Fibroblast of lung (primary cell): ENCODE measurements at regions not wholly inside any gene's neighbourhood (a gene's known extent, or its start where the extent isn't known, plus 50 kb on each side); places are given as distances from the start of the nearest gene placed in this dataset.

Experiments
- DNase-seq, 2 donors: peaks; one replicate each; pipeline versions ENCODE4 v3.0.0 to v3.0.0-alpha.2; 2010; ENCODE audit warnings: low read depth in 2 of 2
- H2AFZ ChIP-seq: 2 replicates; pipeline ENCODE4 v1.5.1; 2012; ENCODE audit warnings: low read length, control low read depth, inconsistent platforms
- H3K27ac ChIP-seq: 2 replicates; pipeline ENCODE4 v1.5.1; 2011; ENCODE audit warnings: low read length, control low read depth; ENCODE audit not compliant: insufficient read depth
- H3K27me3 ChIP-seq: 2 replicates; pipeline ENCODE4 v1.5.1; 2011; ENCODE audit warnings: mild to moderate bottlenecking, low read length; ENCODE audit not compliant: control insufficient read depth, insufficient read depth
- H3K36me3 ChIP-seq: 2 replicates; pipeline ENCODE4 v1.5.1; 2011; ENCODE audit warnings: low read length; ENCODE audit not compliant: control insufficient read depth, insufficient read depth
- H3K4me1 ChIP-seq: 2 replicates; pipeline ENCODE4 v1.5.1; 2011; ENCODE audit warnings: low read length; ENCODE audit not compliant: control insufficient read depth, insufficient read depth; ENCODE audit errors: extremely low read depth
- H3K4me2 ChIP-seq: 2 replicates; pipeline ENCODE4 v1.5.1; 2011; ENCODE audit warnings: low read length, control low read depth; ENCODE audit not compliant: insufficient read depth; ENCODE audit errors: extremely low read depth
- H3K4me3 ChIP-seq, 4 experiments: fragments of 200-600 bp in 1 of 4; sonication (generic) in 1 of 4; replicated peaks in 1 of 4; 2 replicates each; pipeline ENCODE4 v1.5.1; 2011 to 2016; ENCODE audit warnings: low read length in 4 of 4, low read depth in 3 of 4, mild to moderate bottlenecking in 3 of 4, control low read depth in 2 of 4, inconsistent platforms in 1 of 4, mixed read lengths in 1 of 4; ENCODE audit not compliant: insufficient read depth in 1 of 4; ENCODE audit errors: control extremely low read depth in 1 of 4
- H3K79me2 ChIP-seq: 2 replicates; pipeline ENCODE4 v1.5.1; 2012; ENCODE audit warnings: mild to moderate bottlenecking, low read length, inconsistent platforms; ENCODE audit not compliant: control insufficient read depth, insufficient read depth
- H3K9ac ChIP-seq: 2 replicates; pipeline ENCODE4 v1.5.1; 2011; ENCODE audit warnings: mild to moderate bottlenecking, low read length, control low read depth; ENCODE audit not compliant: insufficient read depth
- H3K9me3 ChIP-seq: 2 replicates; pipeline ENCODE4 v1.5.1; 2012; ENCODE audit warnings: low read depth, low read length; ENCODE audit not compliant: control insufficient read depth, insufficient read depth
- H4K20me1 ChIP-seq: 2 replicates; pipeline ENCODE4 v1.5.1; 2011; ENCODE audit warnings: low read length; ENCODE audit not compliant: control insufficient read depth, insufficient read depth; ENCODE audit errors: extremely low read depth
- EZH2 ChIP-seq: IDR thresholded peaks from 2 replicates; pipeline ENCODE4 v1.5.1; 2012; ENCODE audit warnings: low read length, control low read depth, mild to moderate bottlenecking; ENCODE audit errors: missing control alignments
- TF ChIP-seq, protein P1 (sequence below), 2 donors: IDR thresholded peaks in 1 of 2; conservative IDR thresholded peaks in 1 of 2; 1 replicate in 1 of 2; 2 replicates in 1 of 2; pipeline ENCODE4 v1.5.1; 2011 to 2012; ENCODE audit warnings: low read length in 2 of 2, control low read depth in 1 of 2, inconsistent platforms in 1 of 2, low read depth in 1 of 2, mild to moderate bottlenecking in 1 of 2

DNA sequence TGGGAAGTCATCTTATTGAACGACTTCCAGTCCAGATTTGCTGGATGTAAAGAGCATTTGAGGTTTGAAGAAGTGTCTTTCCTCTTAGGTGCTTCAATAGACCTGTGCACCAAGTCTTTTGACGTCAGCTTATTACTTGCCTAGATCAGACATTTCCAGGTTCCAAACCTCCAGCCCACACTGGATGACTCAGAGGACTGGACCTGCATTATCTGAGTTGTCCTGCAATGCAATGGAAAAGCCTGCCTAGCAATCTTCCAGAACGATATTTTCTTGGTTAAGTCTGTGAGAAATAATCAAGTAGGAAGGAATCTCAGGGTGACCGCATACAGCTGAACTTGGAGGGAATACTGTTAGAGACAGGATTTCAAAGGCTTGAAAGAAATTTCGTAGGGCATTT is 147.2 kb upstream of the MOCS2 start:
- Histone ChIP-seq H3K4me2 (no peak overlapping the region), H3K4me3 (no peak overlapping the region), H3K79me2 (no peaks in the 10 kb centered on the region), H2AFZ (no peak overlapping the region), H3K4me1 (peaks cover 8% of the 10 kb centered on the region), H3K9ac (no peak overlapping the region), H4K20me1 (no peaks in the 10 kb centered on the region), H3K27ac (no peak overlapping the region), H3K36me3 (no peaks in the 10 kb centered on the region), H3K9me3 (no peaks in the 10 kb centered on the region), H3K27me3 (no peaks in the 10 kb centered on the region)
- TF ChIP-seq EZH2 = no peak
- TF ChIP-seq, protein P1, sequence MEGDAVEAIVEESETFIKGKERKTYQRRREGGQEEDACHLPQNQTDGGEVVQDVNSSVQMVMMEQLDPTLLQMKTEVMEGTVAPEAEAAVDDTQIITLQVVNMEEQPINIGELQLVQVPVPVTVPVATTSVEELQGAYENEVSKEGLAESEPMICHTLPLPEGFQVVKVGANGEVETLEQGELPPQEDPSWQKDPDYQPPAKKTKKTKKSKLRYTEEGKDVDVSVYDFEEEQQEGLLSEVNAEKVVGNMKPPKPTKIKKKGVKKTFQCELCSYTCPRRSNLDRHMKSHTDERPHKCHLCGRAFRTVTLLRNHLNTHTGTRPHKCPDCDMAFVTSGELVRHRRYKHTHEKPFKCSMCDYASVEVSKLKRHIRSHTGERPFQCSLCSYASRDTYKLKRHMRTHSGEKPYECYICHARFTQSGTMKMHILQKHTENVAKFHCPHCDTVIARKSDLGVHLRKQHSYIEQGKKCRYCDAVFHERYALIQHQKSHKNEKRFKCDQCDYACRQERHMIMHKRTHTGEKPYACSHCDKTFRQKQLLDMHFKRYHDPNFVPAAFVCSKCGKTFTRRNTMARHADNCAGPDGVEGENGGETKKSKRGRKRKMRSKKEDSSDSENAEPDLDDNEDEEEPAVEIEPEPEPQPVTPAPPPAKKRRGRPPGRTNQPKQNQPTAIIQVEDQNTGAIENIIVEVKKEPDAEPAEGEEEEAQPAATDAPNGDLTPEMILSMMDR (conservative IDR thresholded peaks at IDR 0.05 in 1 of 2, IDR thresholded peaks at IDR 0.05 in 1 of 2; ENCODE audit: low read depth in 1 of 2, low read length in 2 of 2) = no peak
- peak; percentile 23 to 98 for DNase-seq

DNA sequence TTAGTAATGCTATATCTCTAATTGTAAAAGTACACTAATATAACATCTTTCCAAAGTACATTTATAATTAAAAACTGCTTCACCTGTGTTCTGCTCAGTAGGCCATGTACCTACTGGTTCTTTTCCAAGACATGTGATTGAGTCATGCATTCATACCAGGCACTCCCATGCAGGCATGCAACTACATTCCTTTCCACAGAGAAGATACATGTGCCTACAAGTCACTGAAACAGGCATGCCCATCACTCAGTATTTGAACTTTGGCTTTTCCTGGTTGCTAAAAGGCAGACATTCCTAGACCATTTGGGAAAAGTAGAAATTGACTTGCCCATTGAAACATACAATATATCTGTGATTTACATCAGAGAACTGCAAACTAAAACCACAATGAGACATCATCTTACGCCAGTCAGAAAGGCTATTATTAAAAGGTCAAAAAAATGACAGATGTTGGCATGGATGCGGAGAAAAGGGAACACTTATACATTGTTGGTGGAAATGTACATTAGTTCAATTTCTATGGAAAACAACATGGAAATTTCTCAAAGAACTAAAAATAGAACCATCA is 148.3 kb upstream of the MOCS2 start:
- no peak overlapping the region for H3K4me2 ChIP-seq
- TF ChIP-seq, protein P1 (conservative IDR thresholded peaks at IDR 0.05 in 1 of 2, IDR thresholded peaks at IDR 0.05 in 1 of 2; ENCODE audit: low read depth in 1 of 2, low read length in 2 of 2) = no peak
- no peak for TF ChIP-seq EZH2
- H3K36me3 ChIP-seq = no peaks in the 10 kb centered on the region
- H3K27ac ChIP-seq = no peak overlapping the region
- peak in 1 of 2 donors; percentile 51 for DNase-seq
- H3K4me3 ChIP-seq = no peak overlapping the region
- no peaks in the 10 kb centered on the region for H3K27me3 ChIP-seq
- no peaks in the 10 kb centered on the region for H4K20me1 ChIP-seq
- H3K9ac ChIP-seq = no peak overlapping the region
- no peaks in the 10 kb centered on the region for H3K79me2 ChIP-seq
- H3K9me3 ChIP-seq = no peaks in the 10 kb centered on the region
- peaks cover 5% of the 10 kb centered on the region for H3K4me1 ChIP-seq
- H2AFZ ChIP-seq = no peak overlapping the region

DNA sequence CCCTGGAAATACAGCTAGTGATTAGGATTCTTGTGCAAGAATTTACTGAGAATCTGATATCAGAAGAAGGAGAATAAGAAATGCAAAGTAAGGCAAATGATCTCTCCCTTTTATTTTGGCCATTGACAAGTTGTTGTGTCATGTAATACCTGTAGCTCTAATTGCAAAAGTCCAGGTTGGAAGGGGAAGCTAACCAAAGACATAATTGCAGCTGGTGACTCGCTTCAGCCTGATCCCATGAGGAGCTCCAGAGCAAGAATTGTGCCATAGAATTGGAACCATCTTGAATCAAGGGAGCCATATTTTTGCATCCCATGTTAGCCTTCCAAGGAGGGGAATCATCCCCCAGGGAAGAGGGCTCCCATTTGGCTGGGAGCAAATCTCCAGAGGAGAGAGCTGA is 149.6 kb upstream of the MOCS2 start:
- Histone ChIP-seq H3K4me1 (peaks cover 2% of the 10 kb centered on the region), H3K79me2 (no peaks in the 10 kb centered on the region), H3K27me3 (no peaks in the 10 kb centered on the region)

More for the DNA sequence above, 149.6 kb upstream of the MOCS2 start:
- no peak overlapping the region for H3K4me3 ChIP-seq
- H3K9me3 ChIP-seq = no peaks in the 10 kb centered on the region
- DNase-seq = no peak
- TF ChIP-seq, protein P1 (conservative IDR thresholded peaks at IDR 0.05 in 1 of 2, IDR thresholded peaks at IDR 0.05 in 1 of 2; ENCODE audit: low read depth in 1 of 2, low read length in 2 of 2) = no peak
- TF ChIP-seq EZH2 = no peak
- H3K4me2 ChIP-seq = no peak overlapping the region
- no peak overlapping the region for H3K9ac ChIP-seq
- H3K27ac ChIP-seq = no peak overlapping the region
- no peaks in the 10 kb centered on the region for H4K20me1 ChIP-seq
- no peaks in the 10 kb centered on the region for H3K36me3 ChIP-seq
- no peak overlapping the region for H2AFZ ChIP-seq
